GM21786 (cell line): ENCODE measurements at regions not wholly inside any gene's neighbourhood (a gene's known extent, or its start where the extent isn't known, plus 50 kb on each side); places are given as distances from the start of the nearest gene placed in this dataset.
"Not testable (repeated sequence)": the region's sequence is repeated elsewhere in the genome, so short reads cannot be mapped to it uniquely, and the experiment has no call there.

Experiments used
- ATAC-seq: cut with Tn5 transposase; IDR thresholded peaks from one replicate; pipeline ENCODE4 v1.9.1; 2021; ENCODE audit not compliant: unreplicated experiment

GRCh38 chr15:31178705-31179104 lies 77.2 kb upstream of the TRPM1 start:
- no peak for ATAC-seq

- no peak for ATAC-seq
Measured at GRCh38 chr15:31179693-31180092, 78.2 kb upstream of the TRPM1 start.

DNA sequence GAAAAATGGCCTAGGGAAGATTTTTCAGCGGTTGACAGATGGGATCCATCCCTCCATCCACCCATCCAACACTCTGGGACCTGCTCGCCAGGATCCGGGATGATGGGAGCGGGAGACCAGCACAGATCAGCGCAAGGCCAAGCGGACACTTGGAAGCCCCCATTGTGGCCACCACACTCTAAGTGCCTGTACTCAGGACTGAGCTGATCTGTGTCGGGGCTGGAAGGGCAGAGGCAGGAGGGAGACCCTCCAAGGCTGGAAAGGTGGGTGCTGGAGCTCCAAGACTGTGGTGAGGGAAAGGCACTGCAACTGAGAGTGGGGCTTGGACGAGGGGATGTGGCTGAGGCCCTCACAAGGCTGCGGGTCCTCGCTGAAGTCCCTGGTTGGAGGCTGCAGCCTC lies 91.8 kb upstream of the TRPM1 start:
- no peak for ATAC-seq

DNA sequence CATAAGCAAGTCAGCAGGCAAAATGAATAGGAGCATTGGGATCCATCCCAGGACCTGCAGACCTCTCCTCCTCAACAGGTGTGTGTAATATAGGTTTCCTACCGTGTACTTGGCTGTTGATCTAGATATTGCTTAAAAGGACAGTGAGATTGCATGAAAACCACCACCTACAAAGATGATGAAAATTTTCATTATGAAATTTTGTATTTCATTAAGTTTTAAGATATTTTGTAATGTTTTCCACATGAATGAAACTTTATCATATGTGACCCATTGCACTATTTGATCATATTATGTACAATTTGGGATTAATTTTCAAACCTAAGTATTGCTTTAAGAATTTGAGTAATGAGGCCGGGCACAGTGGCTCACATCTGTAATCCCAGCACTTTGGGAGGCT lies 94.3 kb upstream of the TRPM1 start:
- no peak for ATAC-seq

DNA sequence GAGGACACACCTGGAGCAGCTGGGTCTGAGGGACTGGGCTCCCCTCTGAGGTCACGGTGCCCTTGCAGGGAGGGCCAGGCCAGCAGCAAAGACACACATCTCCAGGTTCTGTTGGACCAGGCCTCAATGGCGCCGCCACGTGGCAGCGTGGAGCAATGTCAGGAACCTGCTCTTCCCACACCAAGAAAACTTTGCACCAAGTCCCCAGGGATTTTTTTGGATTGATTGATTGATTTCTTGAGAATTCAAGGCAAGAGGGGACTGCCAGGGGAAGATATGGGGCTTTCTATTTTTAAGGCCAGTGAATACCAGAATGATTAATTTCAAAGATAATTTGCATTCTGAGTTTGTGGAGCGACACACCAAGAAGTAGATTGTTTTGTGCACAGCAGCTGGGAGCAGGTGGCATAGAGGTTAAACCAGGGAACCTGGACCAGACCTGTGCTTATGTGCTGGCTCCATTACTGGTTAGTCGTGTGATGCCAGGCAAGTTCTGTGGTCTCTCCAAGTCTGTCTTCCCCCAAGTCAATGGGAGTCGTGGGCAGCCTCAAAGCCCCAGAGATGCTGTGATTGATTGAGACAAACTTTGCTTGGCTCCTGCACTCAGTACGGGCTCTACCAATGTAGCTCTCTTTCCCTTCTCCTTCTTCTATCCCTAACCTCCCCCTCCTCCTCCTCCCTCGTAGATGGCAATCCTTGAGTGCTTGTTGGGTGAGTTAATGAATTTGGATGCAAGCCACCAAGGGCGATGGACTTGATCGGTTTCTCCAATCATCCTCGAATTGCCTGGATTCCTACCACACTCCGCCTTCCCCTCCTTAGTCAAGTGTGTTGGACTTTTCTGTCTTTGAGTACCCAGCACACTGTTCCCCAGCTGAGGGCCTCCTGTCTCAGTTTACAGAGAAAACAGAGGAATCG lies 96.2 kb upstream of the TRPM1 start:
- ATAC-seq, result no peak

GRCh38 chr15:31200735-31201151 lies 99.2 kb upstream of the TRPM1 start:
- ATAC-seq, result no peak

DNA sequence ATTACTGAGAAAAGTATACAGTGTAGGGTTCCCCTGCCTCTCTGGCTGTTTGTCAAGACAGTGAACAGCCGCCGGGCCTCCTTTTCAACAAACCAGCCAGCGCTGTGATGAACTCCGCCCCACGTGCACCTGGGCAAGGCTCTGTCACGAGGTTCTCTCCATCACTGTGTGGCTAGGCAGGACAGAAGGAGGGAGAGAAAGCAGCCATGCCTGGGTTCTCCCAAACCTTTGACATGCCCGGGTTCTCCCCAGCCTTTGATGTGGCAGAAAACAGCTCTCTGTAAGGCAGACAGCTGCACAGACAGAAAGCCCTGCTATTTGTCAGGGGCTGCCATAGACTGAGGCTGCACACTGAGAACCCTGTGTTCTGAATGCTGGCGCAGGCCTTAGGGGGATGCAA lies 101.4 kb upstream of the TRPM1 start:
- ATAC-seq, result no peak

DNA sequence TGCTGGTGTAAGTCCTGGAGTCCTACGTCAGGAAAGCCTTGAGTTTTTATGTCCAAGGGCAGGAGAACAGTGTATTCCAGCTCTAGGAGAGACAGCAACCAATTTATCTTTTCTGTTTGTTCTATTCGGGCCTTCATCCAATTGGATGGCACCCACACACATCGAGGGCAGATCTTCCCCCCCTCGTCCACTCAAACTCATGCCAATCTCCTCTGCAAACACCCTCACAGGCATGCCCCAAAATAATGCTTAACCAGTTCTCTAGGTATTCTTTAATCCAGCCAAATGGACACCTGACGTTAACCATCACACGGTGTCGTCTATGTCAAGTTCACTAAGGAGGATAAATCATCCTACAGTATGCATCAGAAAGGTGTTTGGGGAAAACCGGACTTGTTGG lies 102.5 kb upstream of the TRPM1 start:
- ATAC-seq, result no peak

DNA sequence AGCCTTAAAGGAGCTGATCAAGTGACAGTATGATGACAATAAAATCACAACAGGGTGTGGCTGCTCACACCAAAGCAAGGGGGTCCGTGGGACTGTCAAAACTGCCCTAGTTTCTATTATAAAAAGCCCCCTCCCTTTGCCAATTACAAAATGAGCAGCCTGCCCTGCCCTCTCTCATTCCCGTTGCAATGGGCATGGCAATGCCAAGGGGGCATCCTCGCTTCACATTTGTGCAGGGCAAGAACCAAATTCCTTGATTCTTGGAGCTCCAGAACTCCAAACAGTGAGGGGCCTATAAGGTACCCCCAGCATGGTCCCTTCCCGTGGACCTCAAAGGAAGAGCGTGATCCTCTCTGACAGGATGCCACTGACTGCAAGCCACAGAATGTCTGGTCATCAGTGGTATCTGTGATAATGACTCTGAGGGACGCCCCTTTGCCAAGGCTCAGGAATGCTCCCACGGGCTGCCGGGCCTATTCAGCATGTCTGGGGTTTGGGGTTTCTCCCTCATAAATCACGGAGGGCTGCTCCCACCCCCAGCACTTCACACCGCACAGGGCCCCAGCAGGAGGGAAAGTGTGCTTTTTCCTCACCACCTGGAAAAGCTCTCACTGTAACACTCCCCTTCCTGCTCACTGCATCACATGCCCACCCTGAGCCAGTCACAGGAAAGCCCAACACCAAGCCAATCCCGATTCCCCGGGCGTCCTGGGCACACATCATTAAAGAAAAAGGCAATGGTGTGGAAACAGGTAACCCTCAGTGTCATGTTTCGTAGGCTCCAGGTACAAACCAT lies 105.1 kb upstream of the TRPM1 start:
- ATAC-seq, result no peak

DNA sequence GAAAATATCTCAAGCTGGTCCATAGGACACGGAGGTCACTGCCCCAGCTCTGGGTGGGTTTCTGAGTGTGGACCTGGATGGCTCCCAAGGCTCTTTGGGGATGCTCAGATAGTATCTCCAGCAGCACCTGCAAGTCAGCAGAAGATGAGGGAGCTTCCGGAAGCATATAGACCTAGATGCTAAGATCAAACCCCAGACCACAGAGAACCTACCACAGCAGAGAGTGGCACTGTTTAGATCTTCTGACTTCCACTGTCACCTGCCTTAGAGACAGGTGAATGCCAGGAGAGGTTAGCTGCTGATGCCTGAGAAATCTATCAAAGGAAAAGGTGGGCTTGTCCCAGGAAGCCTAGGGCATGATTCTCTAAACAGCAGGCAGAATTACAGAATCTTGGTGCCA lies 105.7 kb upstream of the TRPM1 start:
- ATAC-seq, result no peak

DNA sequence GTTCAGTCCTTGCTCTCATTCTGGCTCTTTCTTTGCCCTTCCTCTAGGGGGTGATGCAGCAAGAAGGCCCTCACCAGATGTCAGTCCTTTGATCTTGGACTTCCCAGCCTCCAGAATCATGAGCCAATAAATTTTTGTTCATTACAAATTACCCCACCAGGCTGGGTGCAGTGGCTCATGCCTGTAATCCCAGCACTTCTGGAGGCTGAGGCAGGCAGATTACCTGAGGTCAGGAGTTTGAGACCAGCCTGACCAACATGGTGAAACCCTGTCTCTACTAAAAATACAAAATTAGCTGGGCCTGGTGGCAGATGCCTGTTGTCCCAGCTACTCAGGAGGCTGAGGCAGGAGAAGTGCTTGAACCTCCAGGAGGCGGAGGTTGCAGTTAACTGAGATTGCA lies 106.3 kb upstream of the TRPM1 start:
- ATAC-seq, result not testable (repeated sequence)

DNA sequence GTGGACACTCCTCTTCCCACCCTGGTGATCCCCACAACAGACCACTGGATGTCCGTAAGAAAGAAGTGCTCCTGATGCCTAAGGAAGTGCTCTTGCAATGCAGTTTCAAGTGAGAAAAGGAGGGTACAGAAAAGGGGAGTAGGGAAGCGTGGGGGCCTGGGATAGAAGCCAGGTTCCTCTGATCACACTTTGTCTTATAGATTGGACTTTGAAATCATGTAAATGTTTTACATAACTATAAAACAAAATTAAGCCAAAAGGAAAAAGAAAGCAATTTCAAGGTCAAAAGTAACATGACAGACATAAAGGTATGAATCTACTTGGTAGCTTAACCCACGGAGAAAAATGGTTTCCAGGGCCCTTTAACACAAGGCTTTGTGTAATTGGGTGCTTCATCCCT lies 107.3 kb upstream of the TRPM1 start:
- no peak for ATAC-seq

DNA sequence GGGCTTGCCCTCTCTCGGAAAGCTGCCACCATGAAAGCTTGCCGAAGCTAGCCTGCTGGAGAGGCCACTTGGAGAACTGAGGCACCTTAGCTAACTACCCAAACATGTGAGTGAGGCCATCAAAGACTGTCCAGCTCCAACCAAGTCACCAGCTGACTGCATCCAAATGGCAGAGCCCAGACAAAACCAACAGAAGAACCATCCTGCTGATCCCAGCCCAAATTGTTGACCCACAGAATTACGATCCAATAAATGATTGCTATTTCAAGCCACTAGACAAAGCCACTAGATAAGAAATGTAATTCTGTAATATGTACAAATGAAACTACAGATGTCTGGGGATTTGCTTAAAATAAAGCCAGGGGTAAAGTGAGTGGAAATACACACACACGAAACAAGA lies 109.8 kb upstream of the TRPM1 start:
- ATAC-seq, result no peak

GRCh38 chr15:31212326-31213080 lies 111.0 kb upstream of the TRPM1 start:
- ATAC-seq, result no peak

GRCh38 chr15:31214158-31214863 lies 112.3 kb upstream of the KLF13 start:
- ATAC-seq, result no peak

DNA sequence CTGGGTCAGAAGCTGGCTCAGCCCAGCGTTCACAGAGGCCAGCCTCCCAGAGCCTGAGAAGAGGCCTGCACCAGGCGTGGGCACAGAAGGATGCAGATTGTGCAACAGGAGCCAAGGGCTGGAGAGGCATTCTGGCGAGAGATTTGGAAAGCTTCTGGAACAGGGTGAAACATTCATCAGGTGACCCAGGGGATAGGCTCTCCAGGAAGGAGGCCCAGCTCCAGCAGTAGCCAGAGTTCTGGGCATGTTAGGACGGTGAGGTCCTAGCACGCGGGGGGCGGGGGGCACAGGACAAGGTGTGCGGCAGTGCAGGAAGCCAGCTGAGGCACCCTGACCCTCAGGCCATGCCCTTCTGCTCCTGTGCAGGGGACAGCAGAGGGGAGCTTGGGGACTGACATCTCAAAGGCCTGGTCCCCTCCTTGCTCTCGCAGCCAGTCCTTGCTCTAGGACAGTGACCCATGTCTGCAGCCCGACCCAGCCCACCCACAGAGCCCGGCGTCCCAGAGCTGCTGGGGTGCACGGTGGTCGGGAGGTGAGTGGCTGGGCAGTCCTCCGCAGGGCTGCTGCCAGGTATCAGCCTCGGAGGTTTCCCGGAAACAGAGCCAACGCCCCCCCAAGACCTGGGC lies 111.7 kb upstream of the KLF13 start:
- no peak for ATAC-seq

DNA sequence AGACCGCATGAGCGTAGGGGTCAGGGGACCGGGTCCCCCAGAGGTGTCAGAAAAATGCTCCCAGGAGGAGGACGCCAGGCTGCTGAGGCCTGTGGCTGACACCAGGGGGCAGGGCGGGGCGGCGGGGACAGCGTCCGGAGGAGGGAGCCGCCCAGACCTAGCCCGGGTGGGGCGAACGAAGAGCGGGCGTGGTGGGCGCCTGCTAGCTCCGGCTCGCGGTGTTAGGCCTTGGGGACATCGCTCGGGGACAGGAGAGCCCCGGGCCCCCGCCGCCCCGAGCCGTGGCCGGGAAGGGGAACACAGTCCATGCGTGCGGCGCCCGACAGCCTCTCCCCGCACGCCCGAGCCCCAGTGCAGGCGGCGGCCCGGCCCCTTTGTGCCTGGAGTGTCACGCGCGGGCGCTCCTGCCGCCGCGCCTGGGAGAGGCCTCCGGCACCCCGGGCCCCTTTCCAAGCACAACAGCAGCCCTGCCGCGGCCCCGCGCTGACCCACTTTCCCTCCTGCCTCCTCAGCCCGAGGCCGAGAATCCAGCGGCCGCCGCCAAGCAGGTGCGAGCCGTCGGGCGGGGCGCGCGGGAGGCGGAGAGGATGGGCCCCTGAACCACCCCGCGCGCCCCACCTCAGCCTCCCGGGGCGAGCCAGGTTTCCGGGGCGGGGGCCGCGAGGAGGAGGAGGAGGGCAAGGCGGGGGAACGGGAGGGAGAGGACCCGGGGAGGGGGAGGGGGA lies 111.0 kb upstream of the KLF13 start:
- ATAC-seq, result peak; percentile 71

DNA sequence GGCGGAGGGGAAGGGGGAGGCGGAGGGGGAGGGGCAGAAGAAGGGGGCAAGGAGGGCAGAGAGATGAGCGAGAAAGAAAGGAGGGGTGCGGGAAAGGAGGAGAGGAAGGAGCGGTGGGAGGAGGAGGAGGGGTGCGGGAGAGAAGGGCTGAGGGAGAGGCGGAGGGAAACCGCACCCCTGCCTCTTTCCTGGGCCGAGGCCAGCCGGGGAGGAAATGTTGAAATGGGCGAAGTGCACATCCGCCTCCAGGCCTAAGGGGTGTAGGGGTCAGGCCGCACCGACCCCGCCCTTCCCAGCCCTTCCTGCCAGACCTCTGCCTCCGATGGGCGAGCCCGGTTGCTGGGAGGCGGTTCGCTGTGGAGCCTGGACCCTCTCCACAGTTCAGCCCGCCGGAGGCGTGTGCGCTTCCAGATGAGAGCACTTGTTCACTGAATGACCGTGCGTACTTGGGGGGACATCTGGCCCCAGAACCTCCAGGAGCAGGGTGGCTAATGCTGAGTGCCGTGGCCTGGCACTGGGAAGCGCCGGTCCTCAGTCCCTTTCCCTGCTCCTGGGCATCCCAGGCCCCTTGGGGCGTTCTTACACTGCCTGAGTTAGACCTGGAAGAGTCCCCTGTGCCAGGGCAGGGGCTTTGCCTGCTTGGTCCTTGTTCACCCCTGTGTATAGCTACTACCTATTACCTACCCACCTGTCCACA lies 110.3 kb upstream of the KLF13 start:
- no peak for ATAC-seq

- ATAC-seq, result no peak
Measured at GRCh38 chr15:31217067-31217466, 109.6 kb upstream of the KLF13 start.
